ENCODE measurements at regions not wholly inside any gene's neighbourhood (a gene's known extent, or its start where the extent isn't known, plus 50 kb on each side); places are given as distances from the start of the nearest gene placed in this dataset.

GRCh38 chr5:104344809-104345208 is 782.2 kb upstream of the NUDT12 start:
- TF ChIP-seq JUN (IDR thresholded peaks at IDR 0.05; ENCODE audit: borderline replicate concordance, insufficient read depth, insufficient read length, low read depth) = peak; percentile 50
- TF ChIP-seq CTCF (IDR thresholded peaks at IDR 0.05; ENCODE audit: extremely low read depth in 1 of 2, insufficient read depth in 1 of 2, low read depth in 1 of 2, low read length in 2 of 2) = no peak
- no peak for TF ChIP-seq POLR2AphosphoS5 (IDR thresholded peaks at IDR 0.05; ENCODE audit: insufficient read depth, low read depth, low read length)
- TF ChIP-seq POLR2A (IDR thresholded peaks at IDR 0.05; ENCODE audit: low read depth, low read length) = no peak
- no peak for TF ChIP-seq MAX (IDR thresholded peaks at IDR 0.05; ENCODE audit: insufficient read depth, insufficient read length)

Data from endothelial cell of umbilical vein (primary cell).